ENCODE measurements at regions not wholly inside any gene's neighbourhood (a gene's known extent, or its start where the extent isn't known, plus 50 kb on each side); places are given as distances from the start of the nearest gene placed in this dataset.
"Not testable (repeated sequence)": the region's sequence is repeated elsewhere in the genome, so short reads cannot be mapped to it uniquely, and the experiment has no call there.

DNA sequence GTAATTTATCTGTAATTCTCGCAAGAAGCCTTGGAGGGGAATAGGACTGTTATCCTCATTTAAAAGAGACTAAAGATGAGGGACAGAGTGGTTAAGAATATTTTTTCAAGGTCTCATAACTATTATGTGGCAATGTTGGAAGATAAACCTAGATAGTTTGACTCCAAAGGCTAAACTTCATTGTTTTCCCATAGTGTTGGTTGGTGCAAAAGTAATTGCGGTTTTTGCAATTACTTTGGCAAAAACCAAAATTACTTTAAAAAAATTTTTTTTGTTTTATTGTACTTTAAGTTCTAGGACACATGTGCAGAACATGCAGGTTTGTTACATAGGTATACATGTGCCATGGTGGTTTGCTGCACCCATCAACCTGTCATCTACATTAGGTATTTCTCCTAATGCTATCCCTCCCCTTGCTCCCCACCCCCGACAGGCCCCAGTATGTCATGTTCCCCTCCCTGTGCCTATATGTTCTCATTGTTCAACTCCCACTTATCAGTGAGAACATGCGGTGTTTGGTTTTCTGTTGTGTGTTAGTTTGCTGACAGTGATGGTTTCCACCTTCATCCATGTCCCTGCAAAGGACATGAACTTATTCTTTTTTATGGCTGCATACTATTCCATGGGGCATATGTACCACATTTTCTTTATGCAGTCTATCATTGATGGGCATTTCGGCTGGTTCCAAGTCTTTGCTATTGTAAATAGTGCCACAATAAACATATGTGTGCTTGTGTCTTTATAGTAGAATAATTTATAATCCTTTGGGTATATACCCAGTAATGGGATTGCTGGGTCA, 72.9 kb upstream of the TBX18 start:
- DNase-seq (ENCODE audit: low read depth in 2 of 3, low spot score in 2 of 3) = not testable (repeated sequence)

DNA sequence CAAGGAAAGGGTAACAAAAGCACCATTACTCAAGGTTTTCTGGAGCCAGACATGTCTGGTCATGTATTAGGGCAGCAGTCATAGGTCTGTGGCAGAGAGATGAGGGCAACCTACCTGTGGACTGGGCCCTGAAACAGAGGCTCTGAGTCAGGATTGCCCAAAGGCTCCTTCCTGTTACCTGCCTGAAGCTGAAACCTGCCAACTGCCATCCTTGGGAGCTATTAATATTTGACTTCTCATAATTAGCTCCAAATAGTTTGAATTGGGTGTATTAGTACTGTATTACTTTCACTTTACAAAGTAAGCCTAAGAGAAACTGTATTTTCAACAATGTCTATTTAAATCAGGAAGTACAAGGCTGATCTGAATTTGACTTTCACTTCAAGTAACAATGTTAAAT, 72.0 kb upstream of the TBX18 start:
- DNase-seq (ENCODE audit: low read depth in 2 of 3, low spot score in 2 of 3) = no peak

DNA sequence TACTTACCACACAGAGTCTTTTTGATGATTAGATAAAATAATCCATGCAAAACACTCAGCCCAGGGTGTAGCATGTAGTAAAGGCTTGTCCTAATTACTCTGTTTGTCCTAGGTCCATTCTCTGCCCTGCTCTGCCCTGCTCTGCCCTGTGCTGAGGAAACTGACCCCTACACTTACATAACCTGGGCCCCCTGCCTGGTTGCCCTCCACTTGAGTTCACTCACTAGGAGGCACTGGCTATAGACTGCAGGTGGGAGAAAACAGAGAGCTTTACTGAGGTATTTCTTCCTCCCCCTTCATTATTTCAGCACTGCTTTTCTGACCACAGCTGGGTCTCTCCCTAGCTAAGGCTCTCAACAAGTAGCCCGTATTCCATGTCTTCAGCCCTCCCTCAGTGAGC, 70.9 kb upstream of the TBX18 start:
- no peak for DNase-seq (ENCODE audit: low read depth in 2 of 3, low spot score in 2 of 3)

DNA sequence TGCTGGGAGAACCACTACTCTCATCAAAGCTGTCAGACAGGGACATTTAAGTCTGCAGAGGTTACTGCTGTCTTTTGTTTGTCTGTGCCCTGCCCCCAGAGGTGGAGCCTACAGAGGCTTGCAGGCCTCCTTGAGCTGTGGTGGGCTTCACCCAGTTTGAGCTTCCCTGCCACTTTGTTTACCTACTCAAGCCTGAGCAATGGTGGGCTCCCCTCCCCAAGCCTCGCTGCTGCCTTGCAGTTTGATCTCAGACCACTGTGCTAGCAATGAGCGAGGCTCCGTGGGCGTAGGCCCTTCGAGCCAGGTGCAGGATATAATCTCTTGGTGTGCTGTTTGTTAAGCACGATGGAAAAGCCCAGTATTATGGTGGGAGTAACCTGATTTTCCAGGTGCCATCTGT, 67.5 kb upstream of the TBX18 start:
- not testable (repeated sequence) for DNase-seq (ENCODE audit: low read depth in 2 of 3, low spot score in 2 of 3)

DNA sequence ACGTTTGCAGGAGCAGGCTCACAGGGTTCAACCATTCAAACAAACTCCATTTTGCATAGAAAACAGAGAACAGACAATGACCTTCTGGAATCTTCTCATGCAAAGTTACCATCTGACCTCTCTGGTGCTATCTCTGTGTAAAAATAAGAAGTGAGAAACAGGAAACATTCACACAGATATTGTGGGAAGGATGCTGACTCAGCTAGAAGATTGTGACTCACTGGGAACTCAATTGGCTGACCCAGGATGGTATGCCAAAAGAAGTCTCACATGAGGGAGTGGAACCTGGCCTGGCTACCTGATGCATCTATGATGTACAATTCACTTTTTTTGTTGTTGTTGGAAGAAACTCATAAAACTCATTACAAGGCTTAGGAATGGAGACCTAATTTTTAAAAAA, 61.1 kb upstream of the TBX18 start:
- no peak for DNase-seq (ENCODE audit: low read depth in 2 of 3, low spot score in 2 of 3)

DNA sequence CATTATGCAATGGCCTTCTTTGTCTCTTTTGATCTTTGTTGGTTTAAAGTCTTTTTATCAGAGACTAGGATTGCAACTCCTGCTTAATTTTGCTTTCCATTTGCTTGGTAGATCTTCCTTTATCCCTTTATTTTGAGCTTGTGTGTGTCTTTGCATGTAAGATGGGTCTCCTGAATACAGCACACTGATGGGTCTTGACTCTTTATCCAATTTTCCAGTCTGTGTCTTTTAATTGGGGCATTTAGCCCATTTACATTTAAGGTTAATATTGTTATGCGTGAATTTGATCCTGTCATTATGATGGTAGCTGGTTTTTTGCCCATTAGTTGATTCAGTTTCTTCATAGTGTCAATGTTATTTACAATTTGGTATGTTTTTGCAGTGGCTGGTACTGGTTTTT, 56.9 kb upstream of the TBX18 start:
- not testable (repeated sequence) for DNase-seq (ENCODE audit: low read depth in 2 of 3, low spot score in 2 of 3)

DNA sequence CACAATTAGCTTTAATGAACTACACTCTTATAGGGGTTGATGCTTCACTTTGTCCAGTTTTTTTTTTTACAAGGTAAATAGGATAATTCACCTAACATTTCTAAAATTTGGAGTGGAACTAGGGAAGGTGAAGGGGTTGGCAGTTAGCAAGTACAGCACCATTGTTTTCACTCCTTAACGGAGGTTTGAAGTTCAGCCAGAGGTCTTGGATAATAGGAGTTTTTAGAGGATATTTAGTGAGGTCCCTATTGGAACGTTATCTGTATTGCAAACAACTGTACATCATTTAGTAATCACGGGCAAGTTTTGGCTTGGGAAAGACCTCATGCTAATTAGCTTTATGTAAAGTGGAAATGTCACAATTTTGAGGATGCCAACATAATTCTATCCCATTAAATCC, 52.3 kb upstream of the TBX18 start:
- no peak for DNase-seq (ENCODE audit: low read depth in 2 of 3, low spot score in 2 of 3)

DNA sequence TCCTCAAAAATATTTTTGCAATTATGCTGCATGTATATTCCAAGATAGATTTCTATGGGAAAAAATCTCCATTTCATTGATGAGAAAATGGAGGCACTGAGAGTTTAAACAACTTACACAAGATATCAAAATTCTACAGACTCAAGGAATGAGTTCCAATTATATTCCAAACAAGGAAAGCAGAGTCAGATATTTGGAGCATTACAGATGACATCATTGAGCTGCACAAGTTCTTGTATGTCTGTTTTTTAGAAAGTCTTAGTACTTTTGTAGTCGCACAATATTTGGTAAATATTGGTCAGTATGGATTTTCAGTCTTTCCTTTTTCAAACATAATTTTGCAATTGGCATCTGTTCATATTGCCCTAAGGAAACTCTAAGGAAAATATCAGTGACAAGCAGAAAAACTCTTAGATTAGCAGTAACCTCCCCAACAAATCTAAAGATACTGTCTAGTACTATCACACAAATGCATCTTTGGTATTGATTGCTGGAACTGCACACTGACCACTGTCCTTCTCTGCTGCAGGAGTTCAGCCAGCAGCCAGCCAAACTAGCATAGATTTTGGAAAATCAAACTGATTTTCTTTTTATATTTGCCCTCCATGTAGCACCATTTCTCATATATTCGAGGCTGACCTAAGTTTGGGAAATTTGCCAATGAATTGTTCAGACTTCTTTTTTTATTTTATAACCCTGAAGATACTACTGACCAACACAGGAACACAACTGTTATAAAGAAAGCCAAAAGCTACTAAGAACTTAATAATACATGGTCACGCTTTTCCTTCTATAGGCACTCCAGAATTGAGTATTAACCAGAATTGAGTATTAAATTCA, 51.7 kb upstream of the TBX18 start:
- no peak for DNase-seq (ENCODE audit: low read depth in 2 of 3, low spot score in 2 of 3)

Measured in activated CD8-positive, alpha-beta memory T cell treated with anti-CD3 and anti-CD28 coated beads for 48 hours (primary cell).